ENCODE measurements at regions not wholly inside any gene's neighbourhood (a gene's known extent, or its start where the extent isn't known, plus 50 kb on each side); places are given as distances from the start of the nearest gene placed in this dataset.

DNA sequence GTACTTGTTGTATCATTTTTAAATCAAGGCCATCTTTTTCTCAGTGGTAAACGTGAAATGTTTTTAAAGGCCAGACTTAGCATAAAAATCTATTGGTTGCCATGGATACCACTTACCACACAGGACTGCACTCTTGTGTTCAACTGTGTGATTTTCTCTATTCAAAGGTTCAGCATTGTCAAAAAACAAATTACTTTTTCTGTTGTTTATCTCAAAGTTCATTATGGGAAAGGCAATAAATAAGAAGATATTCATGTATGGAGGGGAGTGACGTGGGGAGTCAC is 231.0 kb upstream of the GATB start:
- H3K27ac ChIP-seq: no peak overlapping the region
- H3K27me3 ChIP-seq: no peaks in the 10 kb centered on the region
- no peak for DNase-seq (ENCODE audit: low spot score)
- no peak overlapping the region for H2AFZ ChIP-seq
- H3K9me2 ChIP-seq (replicated peaks; ENCODE audit: insufficient read depth): no peaks in the 10 kb centered on the region
- no peak overlapping the region for H3K4me2 ChIP-seq
- WGBS (ENCODE audit: low lambda C conversion rate, missing lambda C conversion rate): 67% methylated on average over 2 of the region's 2 CpGs
- TF ChIP-seq EZH2 (IDR thresholded peaks at IDR 0.05; ENCODE audit: borderline replicate concordance) (no peak), EZH2phosphoT487 (IDR thresholded peaks at IDR 0.05; ENCODE audit: low read depth, severe bottlenecking, unreplicated experiment) (no peak)
- TF ChIP-seq, protein P1, sequence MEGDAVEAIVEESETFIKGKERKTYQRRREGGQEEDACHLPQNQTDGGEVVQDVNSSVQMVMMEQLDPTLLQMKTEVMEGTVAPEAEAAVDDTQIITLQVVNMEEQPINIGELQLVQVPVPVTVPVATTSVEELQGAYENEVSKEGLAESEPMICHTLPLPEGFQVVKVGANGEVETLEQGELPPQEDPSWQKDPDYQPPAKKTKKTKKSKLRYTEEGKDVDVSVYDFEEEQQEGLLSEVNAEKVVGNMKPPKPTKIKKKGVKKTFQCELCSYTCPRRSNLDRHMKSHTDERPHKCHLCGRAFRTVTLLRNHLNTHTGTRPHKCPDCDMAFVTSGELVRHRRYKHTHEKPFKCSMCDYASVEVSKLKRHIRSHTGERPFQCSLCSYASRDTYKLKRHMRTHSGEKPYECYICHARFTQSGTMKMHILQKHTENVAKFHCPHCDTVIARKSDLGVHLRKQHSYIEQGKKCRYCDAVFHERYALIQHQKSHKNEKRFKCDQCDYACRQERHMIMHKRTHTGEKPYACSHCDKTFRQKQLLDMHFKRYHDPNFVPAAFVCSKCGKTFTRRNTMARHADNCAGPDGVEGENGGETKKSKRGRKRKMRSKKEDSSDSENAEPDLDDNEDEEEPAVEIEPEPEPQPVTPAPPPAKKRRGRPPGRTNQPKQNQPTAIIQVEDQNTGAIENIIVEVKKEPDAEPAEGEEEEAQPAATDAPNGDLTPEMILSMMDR (IDR thresholded peaks at IDR 0.05; ENCODE audit: poor library complexity): no peak
- H3K4me3 ChIP-seq: no peak overlapping the region
- H4K20me1 ChIP-seq (ENCODE audit: insufficient read depth, poor library complexity, severe bottlenecking): no peaks in the 10 kb centered on the region
- H3K4me1 ChIP-seq (ENCODE audit: insufficient read depth): no peaks in the 10 kb centered on the region
- H3K36me3 ChIP-seq (replicated peaks; ENCODE audit: insufficient read depth, low read depth): no peaks in the 10 kb centered on the region
- H3K9me3 ChIP-seq (ENCODE audit: low read depth): no peaks in the 10 kb centered on the region
- no peaks in the 10 kb centered on the region for H3K79me2 ChIP-seq

DNA sequence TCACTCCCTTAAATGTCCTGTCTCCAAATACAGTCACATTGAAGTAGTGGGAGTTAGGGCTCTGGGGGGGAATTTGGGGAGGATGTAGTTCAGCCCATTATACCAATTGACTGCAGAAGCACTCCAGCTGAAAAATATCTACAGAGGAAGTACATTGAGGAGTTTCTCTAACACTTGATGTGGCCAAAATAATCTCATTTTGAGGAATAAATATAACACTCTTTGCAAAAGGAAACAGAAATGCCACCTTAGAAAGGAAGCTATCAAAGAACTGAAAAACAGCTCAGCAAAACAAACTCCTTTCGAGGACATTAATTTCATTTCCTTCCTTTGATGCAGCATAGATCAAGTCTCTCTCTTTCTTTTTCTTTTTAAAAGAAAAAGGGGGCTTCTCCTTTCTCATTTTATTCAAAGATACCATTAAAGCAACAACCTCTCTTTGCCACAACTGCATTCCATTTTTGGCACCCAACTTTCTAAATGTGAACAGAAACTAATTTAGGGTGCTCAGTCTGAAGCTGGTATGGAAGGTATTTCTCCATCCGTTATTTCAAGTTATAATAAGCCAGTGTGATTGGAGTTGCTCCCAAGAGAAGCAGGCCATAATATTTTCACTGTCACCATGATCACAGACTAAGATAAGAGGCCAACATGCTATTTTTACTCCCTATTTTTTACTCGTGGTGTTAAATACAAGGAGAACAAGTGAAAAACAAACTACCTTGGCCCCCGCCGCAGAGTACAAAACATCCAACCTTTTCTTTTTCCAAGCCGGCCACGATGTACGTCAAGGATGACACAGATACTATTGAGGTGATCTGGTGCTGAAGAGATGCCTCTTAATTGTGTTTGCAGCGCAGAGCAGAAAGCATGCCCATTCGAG is 230.4 kb upstream of the GATB start:
- no peak overlapping the region for H3K4me2 ChIP-seq
- no peak overlapping the region for H3K27ac ChIP-seq
- H4K20me1 ChIP-seq (ENCODE audit: insufficient read depth, poor library complexity, severe bottlenecking): no peaks in the 10 kb centered on the region
- no peak overlapping the region for H2AFZ ChIP-seq
- H3K9me3 ChIP-seq (ENCODE audit: low read depth): no peaks in the 10 kb centered on the region
- H3K27me3 ChIP-seq: no peaks in the 10 kb centered on the region
- no peaks in the 10 kb centered on the region for H3K79me2 ChIP-seq
- DNase-seq (ENCODE audit: low spot score): no peak
- H3K4me1 ChIP-seq (ENCODE audit: insufficient read depth): no peaks in the 10 kb centered on the region
- no peaks in the 10 kb centered on the region for H3K9me2 ChIP-seq (replicated peaks; ENCODE audit: insufficient read depth)
- 90% methylated on average over 10 of the region's 10 CpGs for WGBS (ENCODE audit: low lambda C conversion rate, missing lambda C conversion rate)
- no peaks in the 10 kb centered on the region for H3K36me3 ChIP-seq (replicated peaks; ENCODE audit: insufficient read depth, low read depth)
- H3K4me3 ChIP-seq: no peak overlapping the region
- TF ChIP-seq EZH2 (IDR thresholded peaks at IDR 0.05; ENCODE audit: borderline replicate concordance) (no peak), EZH2phosphoT487 (IDR thresholded peaks at IDR 0.05; ENCODE audit: low read depth, severe bottlenecking, unreplicated experiment) (no peak)
- TF ChIP-seq, protein P1 (IDR thresholded peaks at IDR 0.05; ENCODE audit: poor library complexity): no peak

DNA sequence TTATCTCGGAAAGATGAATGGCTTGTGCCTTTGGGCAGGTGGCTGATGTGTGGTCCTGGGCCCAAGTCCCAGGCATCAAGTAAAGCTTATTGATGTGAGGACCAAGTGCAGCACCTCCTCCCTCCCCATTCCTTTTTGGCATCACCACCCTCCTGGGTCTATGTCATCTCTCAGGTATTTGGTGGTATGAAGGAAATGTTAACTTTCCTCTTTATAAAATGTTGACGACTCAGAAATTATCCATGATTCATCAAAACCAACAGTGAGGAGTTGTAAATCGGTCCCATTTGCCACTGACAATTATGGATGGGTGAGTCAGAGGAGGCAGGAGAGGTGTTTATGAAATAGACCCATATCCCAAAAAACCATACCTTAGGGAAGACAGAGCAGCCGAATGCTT is 229.4 kb upstream of the GATB start:
- Histone ChIP-seq H3K36me3 (replicated peaks; ENCODE audit: insufficient read depth, low read depth) (no peaks in the 10 kb centered on the region), H3K9me2 (replicated peaks; ENCODE audit: insufficient read depth) (no peaks in the 10 kb centered on the region), H3K27ac (no peak overlapping the region), H3K9me3 (ENCODE audit: low read depth) (no peaks in the 10 kb centered on the region), H3K4me2 (no peak overlapping the region), H2AFZ (no peak overlapping the region), H4K20me1 (ENCODE audit: insufficient read depth, poor library complexity, severe bottlenecking) (no peaks in the 10 kb centered on the region), H3K27me3 (no peaks in the 10 kb centered on the region), H3K4me1 (ENCODE audit: insufficient read depth) (no peaks in the 10 kb centered on the region), H3K79me2 (no peaks in the 10 kb centered on the region), H3K4me3 (no peak overlapping the region)
- 74% methylated on average over 4 of the region's 4 CpGs for WGBS (ENCODE audit: low lambda C conversion rate, missing lambda C conversion rate)
- TF ChIP-seq EZH2phosphoT487 (IDR thresholded peaks at IDR 0.05; ENCODE audit: low read depth, severe bottlenecking, unreplicated experiment) (no peak), EZH2 (IDR thresholded peaks at IDR 0.05; ENCODE audit: borderline replicate concordance) (no peak)
- TF ChIP-seq, protein P1 (IDR thresholded peaks at IDR 0.05; ENCODE audit: poor library complexity): no peak
- DNase-seq (ENCODE audit: low spot score): no peak

Data from hepatocyte (in vitro differentiated cells).